ENCODE measurements at regions not wholly inside any gene's neighbourhood (a gene's known extent, or its start where the extent isn't known, plus 50 kb on each side); places are given as distances from the start of the nearest gene placed in this dataset.

DNA sequence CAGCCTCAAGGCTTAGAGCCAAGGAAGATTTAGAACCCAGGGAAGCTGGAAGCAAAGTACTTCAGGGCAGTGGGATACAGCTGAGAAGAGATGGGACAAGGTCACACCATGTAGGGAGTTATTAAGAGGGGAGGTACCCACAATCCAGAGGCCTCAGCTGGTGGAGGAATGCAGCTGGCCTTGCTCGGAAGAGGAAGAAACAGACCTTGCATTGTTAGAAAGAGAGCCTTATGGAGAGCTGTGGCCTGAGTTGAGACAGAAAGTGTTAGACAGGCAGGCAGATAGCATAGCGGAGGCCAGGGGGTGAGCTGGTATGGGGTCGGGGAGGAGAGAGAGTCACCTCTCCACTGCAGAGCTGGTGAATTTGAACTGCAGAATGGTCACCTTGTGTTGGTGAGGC is 173.1 kb downstream of the JCAD start:
- H2BK12ac ChIP-seq (ENCODE audit: insufficient read length, low read depth, low read length): no peak overlapping the region
- H3K9me3 ChIP-seq (ENCODE audit: control insufficient read depth, low read depth, low read length): no peaks in the 10 kb centered on the region
- H3K27ac ChIP-seq (ENCODE audit: insufficient read length, low read depth, low read length): no peak overlapping the region
- H2BK5ac ChIP-seq (ENCODE audit: insufficient read length, low read length): no peak overlapping the region
- no peak overlapping the region for H3K4ac ChIP-seq (ENCODE audit: low read depth, low read length)
- no peaks in the 10 kb centered on the region for H3K4me1 ChIP-seq (ENCODE audit: insufficient read depth, low read length)
- no peaks in the 10 kb centered on the region for H3K4me1 Mint-ChIP-seq
- no peak overlapping the region for H3K27ac Mint-ChIP-seq
- no peak overlapping the region for H2AK5ac ChIP-seq (ENCODE audit: insufficient read length, low read length)
- DNase-seq: no peak
- H2BK20ac ChIP-seq (ENCODE audit: low read depth, low read length, poor library complexity, severe bottlenecking): no peak overlapping the region
- no peaks in the 10 kb centered on the region for H3K79me1 ChIP-seq (ENCODE audit: insufficient read depth, low read depth, low read length, poor library complexity, severe bottlenecking)
- H4K20me1 ChIP-seq (ENCODE audit: control insufficient read depth, insufficient read depth, insufficient read length): no peaks in the 10 kb centered on the region
- no peak overlapping the region for H2AFZ ChIP-seq (ENCODE audit: low read length)
- no CpG with 5 or more reads among the region's 3 CpGs for WGBS (ENCODE audit: extremely low coverage, insufficient read length, low lambda C conversion rate)
- H3K4me3 Mint-ChIP-seq: no peak overlapping the region
- H2BK15ac ChIP-seq (ENCODE audit: low read depth, low read length): no peak overlapping the region
- H3K9ac ChIP-seq (ENCODE audit: extremely low read depth, insufficient read length, low read length): no peak overlapping the region
- no peak overlapping the region for H2BK120ac ChIP-seq (ENCODE audit: low read depth, low read length, poor library complexity, severe bottlenecking)
- H3K23ac ChIP-seq (ENCODE audit: insufficient read length, low read depth, low read length): no peak overlapping the region
- H3K14ac ChIP-seq (ENCODE audit: insufficient read depth, low read length): 0 out of 2 replicates have a peak overlapping the region, but pooled peaks have one; percentile 31
- H3K18ac ChIP-seq (ENCODE audit: insufficient read length, low read depth, low read length): no peak overlapping the region
- H3K36me3 Mint-ChIP-seq (ENCODE audit: insufficient read depth in 1 of 3, low read depth in 3 of 3): no peaks in the 10 kb centered on the region
- no peak overlapping the region for H4K5ac ChIP-seq (ENCODE audit: insufficient read length, low read depth, low read length)
- H4K91ac ChIP-seq (ENCODE audit: insufficient read length, low read depth, low read length): no peak overlapping the region
- peaks cover 4% of the 10 kb centered on the region for H3K27me3 Mint-ChIP-seq (ENCODE audit: low read depth)
- H3K4me2 ChIP-seq (ENCODE audit: insufficient read depth, insufficient read length, low read length): no peak overlapping the region
- H3T11ph ChIP-seq (ENCODE audit: low read length): no peak overlapping the region
- H4K8ac ChIP-seq (replicated peaks; ENCODE audit: insufficient read length, low read depth, low read length): no peak overlapping the region
- no peaks in the 10 kb centered on the region for H3K23me2 ChIP-seq (ENCODE audit: insufficient read length, low read depth, low read length, poor library complexity, severe bottlenecking)
- H3K79me2 ChIP-seq (ENCODE audit: insufficient read depth, low read length): no peaks in the 10 kb centered on the region
- TF ChIP-seq, protein P1, sequence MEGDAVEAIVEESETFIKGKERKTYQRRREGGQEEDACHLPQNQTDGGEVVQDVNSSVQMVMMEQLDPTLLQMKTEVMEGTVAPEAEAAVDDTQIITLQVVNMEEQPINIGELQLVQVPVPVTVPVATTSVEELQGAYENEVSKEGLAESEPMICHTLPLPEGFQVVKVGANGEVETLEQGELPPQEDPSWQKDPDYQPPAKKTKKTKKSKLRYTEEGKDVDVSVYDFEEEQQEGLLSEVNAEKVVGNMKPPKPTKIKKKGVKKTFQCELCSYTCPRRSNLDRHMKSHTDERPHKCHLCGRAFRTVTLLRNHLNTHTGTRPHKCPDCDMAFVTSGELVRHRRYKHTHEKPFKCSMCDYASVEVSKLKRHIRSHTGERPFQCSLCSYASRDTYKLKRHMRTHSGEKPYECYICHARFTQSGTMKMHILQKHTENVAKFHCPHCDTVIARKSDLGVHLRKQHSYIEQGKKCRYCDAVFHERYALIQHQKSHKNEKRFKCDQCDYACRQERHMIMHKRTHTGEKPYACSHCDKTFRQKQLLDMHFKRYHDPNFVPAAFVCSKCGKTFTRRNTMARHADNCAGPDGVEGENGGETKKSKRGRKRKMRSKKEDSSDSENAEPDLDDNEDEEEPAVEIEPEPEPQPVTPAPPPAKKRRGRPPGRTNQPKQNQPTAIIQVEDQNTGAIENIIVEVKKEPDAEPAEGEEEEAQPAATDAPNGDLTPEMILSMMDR (conservative IDR thresholded peaks at IDR 0.05): no peak
- no peak overlapping the region for H3K56ac ChIP-seq (ENCODE audit: insufficient read length, low read depth, low read length)
- no peaks in the 10 kb centered on the region for H3K27me3 ChIP-seq (ENCODE audit: insufficient read depth, low read length)
- no peaks in the 10 kb centered on the region; a peak in 1 of 5 replicates for H3K9me3 Mint-ChIP-seq
